GM12878 (cell line): ENCODE measurements at regions not wholly inside any gene's neighbourhood (a gene's known extent, or its start where the extent isn't known, plus 50 kb on each side); places are given as distances from the start of the nearest gene placed in this dataset.

Experiments
- ATAC-seq: fragments of 200-7000 bp; cut with Tn5 transposase; 3 replicates; pipeline ENCODE4 v1.9.1; 2020; ENCODE audit warnings: mild to moderate bottlenecking, moderate library complexity
- BruUV-seq: library from RNA; stranded (reverse); fragments of 400-500 nt; replicated peaks from 2 replicates; lab custom pipeline; 2021; lab: Mats Ljungman, UMichigan
- CTCF ChIA-PET: fragments of 300-600 bp; sonication (Branson Sonifier 250); formaldehyde crosslinking; extraction: SDS; loops from one replicate; lab custom pipeline; 2021; ENCODE audit warnings: inconsistent platforms; lab: Yijun Ruan, JAX
- POLR2A ChIA-PET: fragments of 350-600 bp; formaldehyde crosslinking; extraction: SDS; loops from one replicate; lab custom pipeline; 2021; ENCODE audit warnings: inconsistent platforms; lab: Charles Lee
- RAD21 ChIA-PET: fragments of 300-600 bp; sonication (Branson Sonifier 250); formaldehyde crosslinking; loops from one replicate; lab custom pipeline; 2023; ENCODE audit warnings: antibody characterized with exemption; ENCODE audit not compliant: unreplicated experiment; lab: Charles Lee
- SMC1A ChIA-PET: fragments of 300-600 bp; sonication (Branson Sonifier 250); formaldehyde crosslinking; loops from one replicate; lab custom pipeline; 2023; ENCODE audit not compliant: unreplicated experiment, uncharacterized antibody; lab: Charles Lee
- DNase-seq: peaks from one replicate; pipeline ENCODE4 v3.0.0-alpha.2; 2011; ENCODE audit warnings: low read depth, low spot score
- FAIRE-seq: peaks from 3 replicates; lab custom pipeline; 2011; peaks lifted over from hg19 to GRCh38; lab: Jason Lieb, UNC
- H2AFZ ChIP-seq: 2 replicates; pipeline ENCODE4 v1.6.0; 2011; ENCODE audit warnings: low read depth, low read length, control low read depth; ENCODE audit not compliant: control insufficient read depth
- H3K27ac ChIP-seq: 2 replicates; pipeline ENCODE4 v1.5.1; 2011; ENCODE audit warnings: control low read depth; ENCODE audit not compliant: control insufficient read depth, insufficient read depth
- H3K27me3 ChIP-seq, 2 experiments: replicated peaks in 1 of 2; 2 replicates each; pipeline versions ENCODE4 v1.6.0 to v1.6.1; 2011; ENCODE audit warnings: low read length in 1 of 2; ENCODE audit not compliant: control insufficient read depth in 2 of 2, insufficient read depth in 2 of 2
- H3K36me3 ChIP-seq, 2 experiments: 2 replicates each; pipeline ENCODE4 v1.5.1; 2011; ENCODE audit warnings: low read length in 1 of 2; ENCODE audit not compliant: control insufficient read depth in 2 of 2, insufficient read depth in 2 of 2
- H3K4me1 ChIP-seq: 2 replicates; pipeline ENCODE4 v1.6.1; 2011; ENCODE audit warnings: mild to moderate bottlenecking, low read length, moderate library complexity, mixed read lengths; ENCODE audit not compliant: control insufficient read depth, insufficient read depth
- H3K4me2 ChIP-seq: 2 replicates; pipeline ENCODE4 v1.6.0; 2011; ENCODE audit warnings: control low read depth; ENCODE audit not compliant: control insufficient read depth, insufficient read depth
- H3K4me3 ChIP-seq: fragments of 200-600 bp; sonication (generic); 2 replicates; pipeline ENCODE4 v1.5.1; 2016
- H3K79me2 ChIP-seq: 2 replicates; pipeline ENCODE4 v1.6.0; 2011; ENCODE audit warnings: low read length; ENCODE audit not compliant: control insufficient read depth, insufficient read depth
- H3K9ac ChIP-seq: 2 replicates; pipeline ENCODE4 v1.8.0; 2011; ENCODE audit warnings: low read length, control low read depth, mixed read lengths; ENCODE audit not compliant: control insufficient read depth, insufficient read depth
- H3K9me3 ChIP-seq: replicated peaks from 3 replicates; pipeline ENCODE4 v1.5.1; 2011; ENCODE audit warnings: mild to moderate bottlenecking, low read length; ENCODE audit not compliant: control insufficient read depth, insufficient read depth
- H4K20me1 ChIP-seq: 2 replicates; pipeline ENCODE4 v1.6.0; 2011; ENCODE audit not compliant: control insufficient read depth, insufficient read depth
- CHD4 ChIP-seq: fragments of 200-600 bp; sonication (generic); IDR thresholded peaks from 2 replicates; pipeline ENCODE4 v1.6.1; 2016; ENCODE audit warnings: mild to moderate bottlenecking
- CUX1 ChIP-seq: IDR thresholded peaks from 2 replicates; pipeline ENCODE4 v1.6.1; 2012; ENCODE audit warnings: improper control_type of control experiment, low read depth, low read length; ENCODE audit not compliant: insufficient replicate concordance
- HDGF ChIP-seq: fragments of 450-650 bp; IDR thresholded peaks from 2 replicates; pipeline ENCODE4 v1.6.1; 2016; ENCODE audit warnings: antibody characterized with exemption
- IKZF1 ChIP-seq: fragments of 450-650 bp; conservative IDR thresholded peaks from 2 replicates; pipeline ENCODE4 v1.6.1; 2017; ENCODE audit warnings: antibody characterized with exemption, mild to moderate bottlenecking
- KAT2A ChIP-seq: conservative IDR thresholded peaks from 2 replicates; pipeline ENCODE4 v1.6.1; 2011; ENCODE audit warnings: low read depth, low read length; ENCODE audit not compliant: control insufficient read depth
- MTA3 ChIP-seq: IDR thresholded peaks from 2 replicates; pipeline ENCODE4 v1.6.1; 2012; ENCODE audit warnings: low read length, inconsistent platforms, borderline replicate concordance
- RAD51 ChIP-seq: fragments of 450-650 bp; IDR thresholded peaks from 2 replicates; pipeline ENCODE4 v1.6.1; 2016; ENCODE audit warnings: moderate library complexity, mild to moderate bottlenecking, inconsistent platforms
- TAF1 ChIP-seq: IDR thresholded peaks from 2 replicates; pipeline ENCODE4 v1.6.1; 2011; ENCODE audit warnings: mild to moderate bottlenecking, low read depth, low read length, borderline replicate concordance
- ZNF207 ChIP-seq: fragments of 450-650 bp; IDR thresholded peaks from 2 replicates; pipeline ENCODE4 v1.6.1; 2014; ENCODE audit warnings: antibody characterized with exemption, mild to moderate bottlenecking, borderline replicate concordance
- ZZZ3 ChIP-seq: IDR thresholded peaks from 2 replicates; pipeline ENCODE4 v1.6.1; 2011; ENCODE audit warnings: low read depth; ENCODE audit not compliant: control insufficient read depth, insufficient read length
- WGBS: methylation state at CpG from one replicate; pipeline ENCODE4 v1.1.6; 2016; ENCODE audit warnings: low lambda C conversion rate; ENCODE audit not compliant: insufficient replicate concordance, insufficient coverage; ENCODE audit errors: missing lambda C conversion rate; 5-methylcytosine and 5-hydroxymethylcytosine counted together
- in situ Hi-C: fragments of 300-500 bp; cut with MboI; formaldehyde crosslinking; loops from 9 replicates; pipeline ENCODE4 v1.14.3; 2018; ENCODE audit warnings: mixed read lengths
- intact Hi-C: fragments of 100-400 bp; cut with micrococcal nuclease; formaldehyde crosslinking; loops from one replicate; pipeline ENCODE4 v1.14.2; 2022; ENCODE audit not compliant: unreplicated experiment

GRCh38 chr2:9707008-9707407 lies 76.2 kb upstream of the YWHAQ start:
- intact Hi-C loops = no loop called here

More at GRCh38 chr2:9707008-9707407, 76.2 kb upstream of the YWHAQ start:
- no peak overlapping the region for H3K9ac ChIP-seq
- H3K4me1 ChIP-seq = peaks cover 26% of the 10 kb centered on the region
- 73% methylated on average over 6 of the region's 6 CpGs for WGBS
- no peak for FAIRE-seq
- POLR2A ChIA-PET = no interaction called here
- H3K9me3 ChIP-seq = no peaks in the 10 kb centered on the region; the same call in 2 of the 3 replicates
- no peaks in the 10 kb centered on the region for H3K27me3 ChIP-seq
- H3K27ac ChIP-seq = no peak overlapping the region
- no peak overlapping the region for H3K4me2 ChIP-seq
- in situ Hi-C loops = no loop called here
- RAD21 ChIA-PET = no interaction called here
- no peaks in the 10 kb centered on the region for H3K79me2 ChIP-seq
- no TSS peak for BruUV-seq
- TF ChIP-seq IKZF1 (no peak), CUX1 (no peak), ZZZ3 (no peak), RAD51 (no peak), CHD4 (no peak), ZNF207 (no peak), TAF1 (no peak), MTA3 (no peak), KAT2A (no peak), HDGF (no peak)
- no peaks in the 10 kb centered on the region for H3K36me3 ChIP-seq
- H3K4me3 ChIP-seq = no peak overlapping the region
- DNase-seq = no peak
- no peak overlapping the region for H2AFZ ChIP-seq
- CTCF ChIA-PET = interaction anchor here (0.6 kb wide), 1 partner anchor 390 kb away, joined by 3 read pairs; no protein-coding TSS in a partner anchor
- SMC1A ChIA-PET = no interaction called here
- H4K20me1 ChIP-seq = no peaks in the 10 kb centered on the region; the same call in 1 of the 2 replicates
- ATAC-seq = no peak
